GM19467 (cell line): ENCODE measurements at regions not wholly inside any gene's neighbourhood (a gene's known extent, or its start where the extent isn't known, plus 50 kb on each side); places are given as distances from the start of the nearest gene placed in this dataset.

ENCODE experiments used
- ATAC-seq: cut with Tn5 transposase; IDR thresholded peaks from one replicate; pipeline ENCODE4 v1.9.1; 2021; ENCODE audit warnings: mild to moderate bottlenecking, moderate library complexity; ENCODE audit not compliant: unreplicated experiment

GRCh38 chr4:31094474-31094873 lies 374.3 kb downstream of the PCDH7 start:
- no peak for ATAC-seq

- no peak for ATAC-seq
These were observed 377.8 kb downstream of the PCDH7 start for GRCh38 chr4:31097999-31098398.

- no peak for ATAC-seq
These were observed 380.4 kb downstream of the PCDH7 start for GRCh38 chr4:31100536-31100935.

- no peak for ATAC-seq
These were observed 383.9 kb downstream of the PCDH7 start for GRCh38 chr4:31104043-31104442.

GRCh38 chr4:31104577-31104976 lies 384.4 kb downstream of the PCDH7 start:
- ATAC-seq = no peak

GRCh38 chr4:31106419-31106818 lies 386.2 kb downstream of the PCDH7 start:
- no peak for ATAC-seq

GRCh38 chr4:31107362-31107761 lies 387.2 kb downstream of the PCDH7 start:
- ATAC-seq = no peak

- ATAC-seq = no peak
These were observed 388.6 kb downstream of the PCDH7 start for GRCh38 chr4:31108762-31109161.

- ATAC-seq = no peak
These were observed 391.6 kb downstream of the PCDH7 start for GRCh38 chr4:31111790-31112189.

GRCh38 chr4:31114816-31115215 lies 394.6 kb downstream of the PCDH7 start:
- no peak for ATAC-seq

GRCh38 chr4:31124008-31124585 lies 403.9 kb downstream of the PCDH7 start:
- ATAC-seq = no peak

GRCh38 chr4:31125061-31125460 lies 404.9 kb downstream of the PCDH7 start:
- ATAC-seq = no peak

- ATAC-seq = no peak
These were observed 405.3 kb downstream of the PCDH7 start for GRCh38 chr4:31125496-31125895.

- ATAC-seq = no peak
These were observed 406.8 kb downstream of the PCDH7 start for GRCh38 chr4:31126881-31127398.

GRCh38 chr4:31130930-31131329 lies 410.8 kb downstream of the PCDH7 start:
- no peak for ATAC-seq

GRCh38 chr4:31134720-31135119 lies 414.6 kb downstream of the PCDH7 start:
- ATAC-seq = no peak

- ATAC-seq = no peak
These were observed 419.6 kb downstream of the PCDH7 start for GRCh38 chr4:31139767-31140166.

GRCh38 chr4:31141095-31141831 lies 421.1 kb downstream of the PCDH7 start:
- no peak for ATAC-seq

GRCh38 chr4:31141832-31142142 lies 421.6 kb downstream of the PCDH7 start:
- ATAC-seq = no peak

GRCh38 chr4:31146366-31146765 lies 426.2 kb downstream of the PCDH7 start:
- no peak for ATAC-seq

- no peak for ATAC-seq
These were observed 428.8 kb downstream of the PCDH7 start for GRCh38 chr4:31148990-31149389.

GRCh38 chr4:31156221-31156620 lies 436.1 kb downstream of the PCDH7 start:
- no peak for ATAC-seq

- no peak for ATAC-seq
These were observed 440.0 kb downstream of the PCDH7 start for GRCh38 chr4:31160146-31160545.
